Uterus (tissue), 3 donors: ENCODE measurements at regions not wholly inside any gene's neighbourhood (a gene's known extent, or its start where the extent isn't known, plus 50 kb on each side); places are given as distances from the start of the nearest gene placed in this dataset.

Experiments used
- DNase-seq, 2 donors: peaks; one replicate each; pipeline ENCODE4 v3.0.0-alpha.2; 2019 to 2020
- H3K27ac ChIP-seq, 2 donors: fragments of 200-600 bp; sonication (generic); 1 replicate in 1 of 2; 2 replicates in 1 of 2; pipeline ENCODE4 v1.5.1; 2016 to 2018
- H3K27me3 ChIP-seq, 2 donors: fragments of 200-600 bp; sonication (generic); one replicate each; pipeline ENCODE4 v1.5.1; 2018 to 2019; ENCODE audit warnings: control low read depth in 1 of 2
- H3K36me3 ChIP-seq, 2 donors: fragments of 200-600 bp; sonication (generic); one replicate each; pipeline ENCODE4 v1.5.1; 2019; ENCODE audit warnings: control low read depth in 1 of 2
- H3K4me1 ChIP-seq, 2 donors: fragments of 200-600 bp; sonication (generic); one replicate each; pipeline ENCODE4 v1.5.1; 2018 to 2019; ENCODE audit warnings: control low read depth in 1 of 2
- H3K4me3 ChIP-seq, 2 donors: fragments of 200-600 bp; sonication (generic); 1 replicate in 1 of 2; 2 replicates in 1 of 2; pipeline ENCODE4 v1.5.1; 2018 to 2019; ENCODE audit warnings: mild to moderate bottlenecking in 1 of 2
- H3K9me3 ChIP-seq, 2 donors: fragments of 200-600 bp; sonication (generic); one replicate each; pipeline ENCODE4 v1.5.1; 2019; ENCODE audit warnings: control low read depth in 1 of 2
- CTCF ChIP-seq, 4 experiments: fragments of 200-600 bp in 2 of 4; fragments of 450-650 bp in 2 of 4; sonication (generic) in 2 of 4; IDR thresholded peaks; one replicate each; pipeline ENCODE4 v1.5.1; 2016 to 2019; ENCODE audit warnings: antibody characterized with exemption in 4 of 4, mild to moderate bottlenecking in 2 of 4, moderate library complexity in 1 of 4
- POLR2A ChIP-seq, 2 donors: fragments of 450-650 bp; IDR thresholded peaks; one replicate each; pipeline ENCODE4 v1.6.1; 2016; ENCODE audit warnings: antibody characterized with exemption in 2 of 2, mild to moderate bottlenecking in 1 of 2, moderate library complexity in 1 of 2
- intact Hi-C: fragments of 100-400 bp; cut with DNase I; formaldehyde crosslinking; loops from one replicate; pipeline ENCODE4 v1.15.1; 2023; ENCODE audit warnings: low total_unique reads
- donor health status: DM: yes; HTN: yes; CAD: no.

GRCh38 chr13:39998166-39998565 is 342.7 kb downstream of the COG6 start:
- TF ChIP-seq CTCF (IDR thresholded peaks at IDR 0.05) (no peak), POLR2A (IDR thresholded peaks at IDR 0.05) (no peak)
- intact Hi-C loops: no loop called here

GRCh38 chr13:40002016-40002415 is 346.6 kb downstream of the COG6 start:
- intact Hi-C loops: no loop called here
- Histone ChIP-seq H3K4me1 (no peaks in the 10 kb centered on the region), H3K27ac (no peak overlapping the region), H3K36me3 (no peaks in the 10 kb centered on the region), H3K27me3 (no peaks in the 10 kb centered on the region), H3K9me3 (no peaks in the 10 kb centered on the region), H3K4me3 (no peak overlapping the region)
- no peak for DNase-seq
- TF ChIP-seq POLR2A (IDR thresholded peaks at IDR 0.05) (no peak), CTCF (IDR thresholded peaks at IDR 0.05) (no peak)

More at GRCh38 chr13:39998166-39998565, 342.7 kb downstream of the COG6 start:
- no peak overlapping the region for H3K27ac ChIP-seq
- H3K4me3 ChIP-seq: no peak overlapping the region
- H3K4me1 ChIP-seq: no peaks in the 10 kb centered on the region
- H3K27me3 ChIP-seq: no peaks in the 10 kb centered on the region
- H3K36me3 ChIP-seq: no peaks in the 10 kb centered on the region
- H3K9me3 ChIP-seq: no peaks in the 10 kb centered on the region
- DNase-seq: no peak

- Histone ChIP-seq H3K27me3 (no peaks in the 10 kb centered on the region), H3K9me3 (no peaks in the 10 kb centered on the region), H3K4me1 (peaks cover 0 to 6% of the 10 kb centered on the region in 2 donors), H3K36me3 (no peaks in the 10 kb centered on the region), H3K4me3 (no peak overlapping the region), H3K27ac (no peak overlapping the region)
- TF ChIP-seq POLR2A (IDR thresholded peaks at IDR 0.05) (no peak), CTCF (IDR thresholded peaks at IDR 0.05) (no peak)
- intact Hi-C loops: no loop called here
- DNase-seq: no peak
Measured at GRCh38 chr13:40013554-40013953, 358.1 kb downstream of the COG6 start.

- DNase-seq: no peak
- TF ChIP-seq CTCF (IDR thresholded peaks at IDR 0.05): no peak
- no peak for TF ChIP-seq POLR2A (IDR thresholded peaks at IDR 0.05)
- H3K36me3 ChIP-seq: no peaks in the 10 kb centered on the region
- H3K4me3 ChIP-seq: no peak overlapping the region
- H3K9me3 ChIP-seq: no peaks in the 10 kb centered on the region
- H3K4me1 ChIP-seq: peaks cover 0 to 6% of the 10 kb centered on the region in 2 donors
- peak overlapping the region in 1 of 2 donors; percentile 2 for H3K27ac ChIP-seq
- intact Hi-C loops: no loop called here
- H3K27me3 ChIP-seq: no peaks in the 10 kb centered on the region
Measured at GRCh38 chr13:40016953-40017660, 361.6 kb downstream of the COG6 start.

GRCh38 chr13:40017662-40018262 is 362.3 kb downstream of the COG6 start:
- TF ChIP-seq CTCF (IDR thresholded peaks at IDR 0.05) (no peak), POLR2A (IDR thresholded peaks at IDR 0.05) (no peak)
- Histone ChIP-seq H3K4me1 (peaks cover 0 to 6% of the 10 kb centered on the region in 2 donors), H3K27me3 (no peaks in the 10 kb centered on the region), H3K36me3 (no peaks in the 10 kb centered on the region), H3K9me3 (no peaks in the 10 kb centered on the region), H3K27ac (peak overlapping the region in 1 of 2 donors; percentile 2), H3K4me3 (no peak overlapping the region)
- DNase-seq: no peak
- intact Hi-C loops: no loop called here
